ENCODE measurements at regions not wholly inside any gene's neighbourhood (a gene's known extent, or its start where the extent isn't known, plus 50 kb on each side); places are given as distances from the start of the nearest gene placed in this dataset.
A peak's percentile ranks its signal among the peaks of the same experiment; 100 is the strongest.
"Not testable (repeated sequence)": the region's sequence is repeated elsewhere in the genome, so short reads cannot be mapped to it uniquely, and the experiment has no call there.

DNA sequence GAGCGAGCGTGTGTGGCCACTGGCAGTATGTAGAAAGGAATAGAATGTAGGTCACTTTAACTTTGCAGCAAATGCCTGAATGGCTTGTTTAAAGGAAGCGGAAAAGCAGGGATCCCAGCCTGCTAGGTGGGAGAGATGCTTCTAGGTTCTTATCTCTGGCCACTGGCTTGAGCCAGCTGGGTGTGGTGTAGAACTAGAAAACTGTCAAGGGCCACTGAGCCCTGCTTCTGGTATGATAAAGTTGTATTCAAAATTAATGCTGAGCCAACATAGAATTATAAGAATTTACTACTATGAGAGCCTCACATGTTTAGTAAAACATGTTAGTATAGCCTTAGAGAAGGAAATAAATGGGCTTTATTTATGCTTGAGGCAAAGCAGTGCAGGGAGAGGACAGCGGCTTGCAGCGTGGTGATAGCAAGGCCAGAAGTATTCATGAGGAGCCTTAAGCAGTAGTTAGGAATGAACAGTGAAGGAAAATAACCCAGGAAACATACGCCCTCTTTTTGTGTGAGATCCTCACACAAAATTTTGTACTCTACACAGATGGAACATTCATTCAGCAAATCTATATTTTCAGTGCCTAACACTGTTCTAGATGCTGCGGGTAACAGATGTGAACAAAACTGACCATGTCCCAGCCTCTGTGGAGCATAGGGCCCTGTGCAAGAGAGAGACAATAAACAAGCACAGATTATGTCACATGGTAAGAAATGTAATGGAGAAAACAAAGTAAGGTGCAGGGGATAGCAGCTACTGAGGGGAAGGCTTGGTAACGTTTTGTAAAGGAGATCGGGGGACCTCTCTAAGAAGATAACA is 863.2 kb downstream of the DIAPH3 start:
- DNase-seq (ENCODE audit: low read depth), result no peak

GRCh38 chr13:59301174-59301567 is 862.6 kb downstream of the DIAPH3 start:
- no peak for DNase-seq (ENCODE audit: low read depth)

DNA sequence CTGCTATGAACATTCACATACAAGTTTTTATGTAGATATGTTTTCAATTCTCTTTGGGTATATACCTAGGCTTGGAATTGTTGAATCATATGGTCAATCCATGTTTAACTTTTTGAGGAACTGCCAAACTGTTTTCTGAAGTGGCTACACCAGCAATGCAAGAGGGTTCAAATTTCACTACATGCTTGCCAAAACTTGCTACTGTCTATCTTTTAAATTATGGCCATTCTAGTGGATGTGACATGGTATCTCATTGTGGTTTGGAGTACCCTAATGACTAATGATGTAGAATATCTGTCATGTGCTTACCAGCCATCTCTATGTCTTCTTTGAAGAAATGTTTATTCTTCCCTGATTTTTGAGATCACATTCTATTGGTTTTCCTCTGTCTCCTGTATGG is 860.3 kb downstream of the DIAPH3 start:
- DNase-seq (ENCODE audit: low read depth), result no peak

DNA sequence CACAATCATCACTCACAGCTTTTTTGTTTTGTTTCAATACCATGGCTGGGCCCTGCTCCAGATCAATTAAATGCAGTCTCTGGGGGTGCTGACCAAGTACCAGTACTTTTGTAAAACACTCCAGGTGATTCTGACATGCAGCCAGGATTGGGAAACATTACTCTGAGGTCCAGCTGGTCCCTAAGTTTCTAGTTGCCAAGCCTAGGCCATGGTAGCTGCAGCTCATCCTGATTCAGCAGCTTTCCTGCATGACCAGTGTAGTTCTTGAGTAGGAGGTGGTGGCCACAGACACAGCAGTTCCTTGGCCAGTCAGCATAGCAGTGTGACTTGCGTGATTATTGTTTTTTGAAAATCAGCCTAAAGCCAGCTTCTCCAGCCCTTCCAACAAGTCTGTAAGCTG is 859.1 kb downstream of the DIAPH3 start:
- DNase-seq (ENCODE audit: low read depth), result no peak

DNA sequence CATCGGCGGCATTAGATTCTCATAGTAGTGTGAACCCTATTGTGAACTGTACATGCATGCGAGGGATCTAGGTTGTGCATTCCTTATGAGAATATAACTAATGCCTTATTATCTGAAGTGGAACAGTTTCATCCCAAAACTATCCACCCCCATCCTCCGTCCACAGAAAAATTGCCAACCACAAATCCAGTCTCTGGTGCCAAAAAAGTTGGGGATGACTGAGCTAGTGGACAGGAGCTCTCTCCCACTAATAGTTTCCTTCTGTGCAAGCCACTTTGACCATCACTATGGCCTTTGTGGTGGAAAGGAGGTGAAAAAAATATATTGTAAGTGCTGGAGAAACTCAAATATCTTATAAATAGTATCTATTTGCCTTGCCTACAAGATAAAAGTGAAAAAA is 857.8 kb downstream of the DIAPH3 start:
- no peak for DNase-seq (ENCODE audit: low read depth)

GRCh38 chr13:59312776-59313175 is 851.0 kb downstream of the DIAPH3 start:
- DNase-seq (ENCODE audit: low read depth), result no peak

DNA sequence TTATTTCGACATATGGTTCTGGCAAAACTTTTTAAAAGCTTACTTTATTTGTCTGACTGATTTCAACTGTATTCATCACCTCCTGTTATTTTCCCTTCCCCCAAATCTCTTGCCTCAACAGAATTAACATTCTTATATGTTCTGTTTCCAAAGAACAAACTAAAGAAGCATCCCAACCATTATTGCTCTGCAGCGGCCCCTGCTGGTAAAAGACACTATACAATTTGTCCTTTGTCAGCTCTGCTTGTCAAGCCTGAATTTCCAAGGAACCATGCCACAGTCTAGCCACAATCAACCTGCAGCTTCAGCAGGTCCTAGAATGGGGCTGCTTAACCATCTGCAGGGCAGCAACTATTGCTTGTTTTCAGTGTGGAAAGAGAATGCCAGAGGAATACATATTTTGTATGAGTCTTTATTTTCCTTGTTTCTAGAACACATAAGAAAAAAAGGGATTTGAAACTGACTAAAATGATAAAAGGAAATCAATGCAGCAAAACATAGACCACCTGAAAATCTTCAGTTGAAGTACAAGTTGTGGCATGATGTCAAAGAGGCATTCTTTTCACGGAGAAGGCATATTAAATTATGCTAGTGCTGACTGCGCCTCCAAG is 845.3 kb downstream of the DIAPH3 start:
- peak; percentile 34 for DNase-seq (ENCODE audit: low read depth)

DNA sequence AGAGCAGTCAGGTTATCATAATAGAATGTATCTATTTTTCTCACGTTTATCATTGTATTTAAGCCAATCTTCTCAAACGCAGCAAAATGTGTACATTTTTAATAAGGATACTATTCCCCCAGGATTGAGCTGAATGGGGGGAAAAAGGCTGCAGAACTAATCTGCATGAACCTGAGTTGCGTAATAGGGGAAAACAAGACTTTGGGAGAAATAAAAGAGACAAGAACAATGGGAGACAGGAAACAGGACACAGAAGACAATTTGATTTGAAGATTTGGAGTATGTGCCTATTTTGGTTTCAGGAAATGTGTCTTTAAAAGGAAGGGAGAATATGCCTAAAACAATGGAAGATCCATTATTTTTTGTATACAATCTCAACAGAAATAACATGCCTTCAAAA is 844.5 kb downstream of the DIAPH3 start:
- DNase-seq (ENCODE audit: low read depth), result no peak

GRCh38 chr13:59320021-59320420 is 843.7 kb downstream of the DIAPH3 start:
- DNase-seq (ENCODE audit: low read depth), result no peak

DNA sequence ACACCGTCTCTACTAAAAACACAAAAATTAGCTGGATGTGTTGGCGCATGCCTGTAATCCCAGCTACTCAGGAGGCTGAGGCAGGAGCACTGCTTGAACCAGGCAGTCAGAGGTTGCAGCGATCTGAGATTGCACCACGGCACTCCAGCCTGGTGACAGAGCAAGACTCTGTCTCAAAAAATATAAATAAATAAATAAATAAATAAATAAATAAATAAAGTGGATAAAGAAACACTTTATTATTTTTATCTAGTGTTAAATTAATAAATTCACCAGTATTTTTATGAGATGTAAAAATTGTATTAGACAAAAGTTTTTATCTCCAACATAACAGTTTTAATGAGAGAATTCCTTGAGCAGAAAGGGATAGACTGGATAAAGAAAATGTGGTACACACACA is 839.3 kb downstream of the DIAPH3 start:
- not testable (repeated sequence) for DNase-seq (ENCODE audit: low read depth)

DNA sequence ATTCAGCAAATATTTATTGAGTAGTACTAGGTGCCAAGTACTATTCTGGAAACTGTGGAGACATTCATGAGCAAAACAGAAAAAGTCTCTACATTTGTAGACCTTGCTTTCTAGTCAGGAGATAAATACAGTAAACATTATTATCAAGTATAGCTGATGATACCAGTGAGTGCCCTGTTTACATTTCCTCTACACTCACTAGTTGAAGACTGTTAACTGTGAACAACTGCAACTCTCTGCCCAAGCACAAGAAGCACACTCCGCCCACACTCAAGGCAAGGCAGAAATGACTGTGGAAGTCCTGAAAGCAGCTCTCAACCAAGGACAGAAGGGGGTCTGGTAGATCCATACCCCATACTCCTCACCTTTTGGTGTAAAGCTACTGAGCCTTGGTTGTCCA is 837.0 kb downstream of the DIAPH3 start:
- no peak for DNase-seq (ENCODE audit: low read depth)

- no peak for DNase-seq (ENCODE audit: low read depth)
Measured at GRCh38 chr13:59330764-59331163, 833.0 kb downstream of the DIAPH3 start.

- DNase-seq (ENCODE audit: low read depth), result no peak
Measured at GRCh38 chr13:59332966-59333365, 830.8 kb downstream of the DIAPH3 start.

DNA sequence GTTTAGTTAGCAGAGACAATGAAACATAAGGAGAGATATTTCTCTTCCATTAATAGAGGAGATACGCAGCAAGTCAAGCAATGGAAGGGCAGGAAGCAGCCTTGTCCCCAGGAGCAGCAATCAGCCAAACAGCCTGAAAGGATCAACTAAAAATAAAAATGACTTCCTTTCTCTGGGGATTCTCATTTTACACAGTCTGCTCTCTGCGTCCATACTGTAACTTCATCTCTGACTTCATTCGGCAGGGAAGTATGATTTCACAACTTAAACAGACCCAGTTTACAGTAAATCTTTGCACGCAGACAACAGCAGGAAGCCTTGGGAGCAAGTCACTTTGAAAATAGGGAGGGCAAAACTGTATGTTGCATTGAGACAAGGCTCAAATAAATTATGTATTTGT is 826.7 kb downstream of the DIAPH3 start:
- DNase-seq (ENCODE audit: low read depth), result peak; percentile 25

DNA sequence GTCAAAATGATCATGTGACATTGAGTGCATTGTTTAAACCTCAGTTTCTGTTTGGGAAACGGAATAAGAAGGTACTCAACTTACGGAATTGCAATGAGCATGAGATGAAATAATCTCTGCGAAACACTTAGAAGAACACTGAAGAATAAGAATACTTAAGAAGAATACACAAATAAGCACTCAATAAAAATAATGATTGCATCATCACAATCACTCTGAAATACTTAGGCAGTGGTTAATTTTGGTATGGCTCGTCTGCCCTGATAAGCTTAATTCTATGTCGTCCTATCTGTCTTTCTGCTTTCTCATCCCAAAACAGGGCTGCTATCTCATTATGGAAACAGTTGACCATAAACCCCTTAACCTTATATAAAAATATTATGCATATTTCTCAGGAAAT is 823.6 kb downstream of the DIAPH3 start:
- no peak for DNase-seq (ENCODE audit: low read depth)

GRCh38 chr13:59340581-59340980 is 823.1 kb downstream of the DIAPH3 start:
- no peak for DNase-seq (ENCODE audit: low read depth)

DNA sequence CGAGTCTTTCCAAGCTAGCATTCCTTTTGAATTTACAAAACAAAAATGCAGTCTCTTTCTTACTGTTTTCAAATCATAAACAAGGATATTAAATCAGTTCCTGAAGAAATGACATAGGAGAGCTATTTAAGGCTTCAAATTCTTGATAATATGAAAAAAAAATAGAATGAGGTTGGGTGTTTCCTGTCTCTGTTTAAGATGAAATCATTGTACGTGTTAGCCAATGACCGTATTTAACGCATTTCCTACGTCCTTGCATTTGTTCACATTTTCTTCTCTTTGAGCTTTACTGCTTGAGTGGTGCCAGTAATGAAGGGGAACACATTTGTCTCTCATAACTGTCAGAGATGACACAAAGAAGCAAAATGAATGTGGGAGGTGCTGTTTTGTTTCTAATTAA is 821.3 kb downstream of the DIAPH3 start:
- no peak for DNase-seq (ENCODE audit: low read depth)

DNA sequence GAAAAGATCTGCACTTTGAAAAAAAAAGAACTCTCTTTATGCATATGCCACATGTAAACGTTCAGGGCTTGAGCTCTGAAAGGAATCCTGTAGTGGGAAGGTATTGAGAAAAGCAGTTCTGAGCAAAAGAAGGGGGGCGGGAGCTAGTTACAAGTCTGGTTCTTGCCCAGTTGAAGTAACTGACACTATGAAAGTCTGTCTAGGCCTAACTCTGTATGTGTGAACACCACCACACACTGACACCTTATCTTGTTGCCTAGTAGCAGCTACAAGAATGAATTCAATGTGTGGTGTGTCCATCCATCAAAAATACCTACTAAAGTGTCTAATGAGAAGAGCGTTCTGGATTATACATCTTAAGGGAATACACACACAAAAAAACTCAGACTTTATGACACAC is 820.6 kb downstream of the DIAPH3 start:
- no peak for DNase-seq (ENCODE audit: low read depth)

- no peak for DNase-seq (ENCODE audit: low read depth)
Measured at GRCh38 chr13:59343993-59344822, 819.5 kb downstream of the DIAPH3 start.

GRCh38 chr13:59345311-59345710 is 818.4 kb downstream of the DIAPH3 start:
- DNase-seq (ENCODE audit: low read depth), result no peak

DNA sequence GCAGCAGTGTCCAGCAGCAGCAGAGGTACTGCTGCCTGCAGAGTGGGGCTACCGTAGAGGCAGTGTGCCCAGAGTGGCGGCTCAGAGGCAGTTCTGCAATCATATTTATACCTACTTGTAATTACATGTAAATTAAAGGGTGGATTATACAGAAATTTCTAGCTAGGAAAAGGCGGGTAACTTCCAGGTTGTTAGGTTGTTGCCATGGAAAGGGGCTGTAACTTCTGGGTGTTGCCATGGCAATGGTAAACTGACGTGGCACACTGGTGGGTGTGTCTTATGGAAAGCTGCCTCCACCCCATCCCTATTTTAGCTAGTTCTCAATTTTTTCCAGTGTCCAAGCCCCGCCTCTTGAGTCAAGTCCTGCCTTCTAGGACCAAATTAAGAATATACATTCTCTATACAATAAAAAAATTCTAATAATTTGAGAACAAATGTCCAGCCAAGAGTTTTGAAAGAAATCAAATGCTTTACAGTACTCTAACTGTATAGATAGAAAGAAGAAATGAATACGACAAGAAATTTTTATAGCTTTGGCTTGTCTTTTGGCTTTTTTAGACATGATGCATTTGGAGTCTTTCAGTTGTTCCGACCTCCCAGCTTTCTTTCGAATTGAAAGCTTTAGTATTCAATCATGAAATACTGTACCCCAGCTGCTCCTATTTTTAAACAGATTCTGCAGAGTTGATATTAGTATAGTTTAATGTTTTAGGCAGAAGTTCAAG is 816.6 kb downstream of the DIAPH3 start:
- no peak for DNase-seq (ENCODE audit: low read depth)

GRCh38 chr13:59348617-59349016 is 815.1 kb downstream of the DIAPH3 start:
- DNase-seq (ENCODE audit: low read depth), result no peak
